Smooth muscle cell (in vitro differentiated cells): ENCODE measurements at regions not wholly inside any gene's neighbourhood (a gene's known extent, or its start where the extent isn't known, plus 50 kb on each side); places are given as distances from the start of the nearest gene placed in this dataset.

Experiments used
- DNase-seq: peaks from one replicate; lab custom pipeline; 2025; ENCODE audit not compliant: unreplicated experiment; lab: John Stamatoyannopoulos, UW
- H2AFZ ChIP-seq: fragments of 200-600 bp; sonication (generic); 2 replicates; pipeline ENCODE4 v1.6.0; 2016; ENCODE audit warnings: antibody characterized with exemption, low read depth, mild to moderate bottlenecking
- H3F3A ChIP-seq: fragments of 200-600 bp; sonication (generic); 2 replicates; pipeline ENCODE4 v1.6.0; 2017; ENCODE audit warnings: antibody characterized with exemption, low read depth
- H3K27ac ChIP-seq: fragments of 200-600 bp; sonication (generic); 2 replicates; pipeline ENCODE4 v1.5.1; 2016; ENCODE audit warnings: low read depth, mild to moderate bottlenecking
- H3K27me3 ChIP-seq: fragments of 200-600 bp; sonication (generic); 2 replicates; pipeline ENCODE4 v1.6.1; 2016; ENCODE audit warnings: low read depth, mild to moderate bottlenecking
- H3K36me3 ChIP-seq: fragments of 200-600 bp; sonication (generic); 2 replicates; pipeline ENCODE4 v1.5.1; 2016; ENCODE audit warnings: low read depth
- H3K4me1 ChIP-seq: fragments of 200-600 bp; sonication (generic); 2 replicates; pipeline ENCODE4 v1.5.1; 2016; ENCODE audit warnings: low read depth
- H3K4me2 ChIP-seq: fragments of 200-600 bp; sonication (generic); 2 replicates; pipeline ENCODE4 v1.6.0; 2016; ENCODE audit warnings: mild to moderate bottlenecking
- H3K4me3 ChIP-seq: fragments of 200-600 bp; sonication (generic); 2 replicates; pipeline ENCODE4 v1.5.1; 2016; ENCODE audit warnings: mild to moderate bottlenecking
- H3K79me2 ChIP-seq: fragments of 200-600 bp; sonication (generic); 2 replicates; pipeline ENCODE4 v1.6.0; 2016; ENCODE audit warnings: low read depth, mild to moderate bottlenecking
- H3K9ac ChIP-seq: fragments of 200-600 bp; sonication (generic); 2 replicates; pipeline ENCODE4 v1.6.0; 2016; ENCODE audit warnings: low read depth
- H3K9me3 ChIP-seq: fragments of 200-600 bp; sonication (generic); replicated peaks from 2 replicates; pipeline ENCODE4 v1.5.1; 2016; ENCODE audit warnings: low read depth
- H4K20me1 ChIP-seq: fragments of 200-600 bp; sonication (generic); 2 replicates; pipeline ENCODE4 v1.6.0; 2016; ENCODE audit warnings: low read depth
- WGBS: methylation state at CpG from one replicate; pipeline ENCODE4 v1.1.7; 2016; ENCODE audit warnings: low lambda C conversion rate; 5-methylcytosine and 5-hydroxymethylcytosine counted together
- TF ChIP-seq, protein P1 (sequence below): fragments of 200-600 bp; sonication (generic); IDR thresholded peaks from 2 replicates; pipeline ENCODE4 v1.5.1; 2017; ENCODE audit warnings: borderline replicate concordance, mild to moderate bottlenecking, antibody characterized with exemption; ENCODE audit not compliant: insufficient read depth, poor library complexity, severe bottlenecking

GRCh38 chr16:59749662-59750336, 1015.7 kb upstream of the GOT2 start:
- no peak overlapping the region for H3K4me2 ChIP-seq
- no peaks in the 10 kb centered on the region for H3K36me3 ChIP-seq
- H3K9me3 ChIP-seq, result no peaks in the 10 kb centered on the region
- no peaks in the 10 kb centered on the region for H3K4me1 ChIP-seq
- DNase-seq, result no peak
- no peaks in the 10 kb centered on the region for H3F3A ChIP-seq
- 92% methylated on average over 3 of the region's 3 CpGs for WGBS
- TF ChIP-seq, protein P1, sequence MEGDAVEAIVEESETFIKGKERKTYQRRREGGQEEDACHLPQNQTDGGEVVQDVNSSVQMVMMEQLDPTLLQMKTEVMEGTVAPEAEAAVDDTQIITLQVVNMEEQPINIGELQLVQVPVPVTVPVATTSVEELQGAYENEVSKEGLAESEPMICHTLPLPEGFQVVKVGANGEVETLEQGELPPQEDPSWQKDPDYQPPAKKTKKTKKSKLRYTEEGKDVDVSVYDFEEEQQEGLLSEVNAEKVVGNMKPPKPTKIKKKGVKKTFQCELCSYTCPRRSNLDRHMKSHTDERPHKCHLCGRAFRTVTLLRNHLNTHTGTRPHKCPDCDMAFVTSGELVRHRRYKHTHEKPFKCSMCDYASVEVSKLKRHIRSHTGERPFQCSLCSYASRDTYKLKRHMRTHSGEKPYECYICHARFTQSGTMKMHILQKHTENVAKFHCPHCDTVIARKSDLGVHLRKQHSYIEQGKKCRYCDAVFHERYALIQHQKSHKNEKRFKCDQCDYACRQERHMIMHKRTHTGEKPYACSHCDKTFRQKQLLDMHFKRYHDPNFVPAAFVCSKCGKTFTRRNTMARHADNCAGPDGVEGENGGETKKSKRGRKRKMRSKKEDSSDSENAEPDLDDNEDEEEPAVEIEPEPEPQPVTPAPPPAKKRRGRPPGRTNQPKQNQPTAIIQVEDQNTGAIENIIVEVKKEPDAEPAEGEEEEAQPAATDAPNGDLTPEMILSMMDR, result no peak
- no peak overlapping the region for H3K27ac ChIP-seq
- H3K4me3 ChIP-seq, result no peak overlapping the region
- no peak overlapping the region for H3K9ac ChIP-seq
- no peaks in the 10 kb centered on the region for H4K20me1 ChIP-seq
- H3K27me3 ChIP-seq, result no peaks in the 10 kb centered on the region
- no peaks in the 10 kb centered on the region for H3K79me2 ChIP-seq
- H2AFZ ChIP-seq, result no peak overlapping the region

DNA sequence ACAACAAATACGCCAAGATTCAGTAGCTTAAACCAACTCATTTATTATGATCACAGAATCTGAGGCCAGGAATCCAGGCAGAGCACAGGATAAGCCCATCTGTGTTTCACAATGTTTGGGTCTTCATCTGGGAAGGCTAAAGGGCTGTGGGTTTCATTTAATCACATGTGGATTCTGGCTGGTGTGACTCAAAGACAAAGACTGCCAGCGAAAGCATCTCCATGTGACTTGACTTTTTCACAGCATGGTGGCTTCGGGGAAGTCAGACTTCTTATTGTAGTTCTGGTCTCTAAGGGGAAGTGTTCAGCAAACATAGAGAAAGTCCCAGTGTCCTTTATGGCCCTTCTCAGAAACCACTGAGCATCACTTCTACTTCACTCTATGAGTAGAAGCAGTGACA, 1014.4 kb upstream of the GOT2 start:
- H3K9me3 ChIP-seq, result no peaks in the 10 kb centered on the region
- whole genome bisulfite sequencing, result 47% methylated on average over 3 of the region's 3 CpGs
- H3K36me3 ChIP-seq, result no peaks in the 10 kb centered on the region
- H3F3A ChIP-seq, result no peaks in the 10 kb centered on the region
- H4K20me1 ChIP-seq, result no peaks in the 10 kb centered on the region
- no peak for DNase-seq
- no peak overlapping the region for H2AFZ ChIP-seq
- no peak overlapping the region for H3K27ac ChIP-seq
- H3K79me2 ChIP-seq, result no peaks in the 10 kb centered on the region
- no peak overlapping the region for H3K9ac ChIP-seq
- TF ChIP-seq, protein P1, result no peak
- no peaks in the 10 kb centered on the region for H3K4me1 ChIP-seq
- H3K4me2 ChIP-seq, result peak overlapping the region; percentile 26
- no peaks in the 10 kb centered on the region for H3K27me3 ChIP-seq
- no peak overlapping the region for H3K4me3 ChIP-seq

- Histone ChIP-seq H3F3A (no peaks in the 10 kb centered on the region), H3K27me3 (no peaks in the 10 kb centered on the region), H3K79me2 (no peaks in the 10 kb centered on the region), H4K20me1 (no peaks in the 10 kb centered on the region), H3K9ac (no peak overlapping the region), H3K27ac (no peak overlapping the region), H3K4me1 (no peaks in the 10 kb centered on the region), H3K4me3 (no peak overlapping the region), H3K4me2 (no peak overlapping the region), H3K9me3 (no peaks in the 10 kb centered on the region), H3K36me3 (no peaks in the 10 kb centered on the region), H2AFZ (no peak overlapping the region)
- WGBS, result 89% methylated on average over 5 of the region's 5 CpGs
- TF ChIP-seq, protein P1, result no peak
- DNase-seq, result no peak
Measured at GRCh38 chr16:59743504-59743903, 1009.4 kb upstream of the GOT2 start.

GRCh38 chr16:59740858-59741257, 1006.7 kb upstream of the GOT2 start:
- no peaks in the 10 kb centered on the region for H3K36me3 ChIP-seq
- no peak overlapping the region for H3K9ac ChIP-seq
- no peaks in the 10 kb centered on the region for H3K9me3 ChIP-seq
- no peak overlapping the region for H3K4me2 ChIP-seq
- no peak for DNase-seq
- H3K79me2 ChIP-seq, result no peaks in the 10 kb centered on the region
- H4K20me1 ChIP-seq, result no peaks in the 10 kb centered on the region
- H3K27ac ChIP-seq, result no peak overlapping the region
- no peaks in the 10 kb centered on the region for H3K27me3 ChIP-seq
- no peak overlapping the region for H3K4me3 ChIP-seq
- H2AFZ ChIP-seq, result no peak overlapping the region
- TF ChIP-seq, protein P1, result no peak
- no peaks in the 10 kb centered on the region for H3F3A ChIP-seq
- H3K4me1 ChIP-seq, result no peaks in the 10 kb centered on the region
